H1 (cell line): ENCODE measurements at regions not wholly inside any gene's neighbourhood (a gene's known extent, or its start where the extent isn't known, plus 50 kb on each side); places are given as distances from the start of the nearest gene placed in this dataset.

ENCODE experiments used
- CTCF ChIA-PET: fragments of 300-600 bp; sonication (Branson Sonifier 250); formaldehyde crosslinking; loops from one replicate; lab custom pipeline; 2021; ENCODE audit not compliant: partially characterized antibody; lab: Charles Lee
- POLR2A ChIA-PET: fragments of 300-600 bp; sonication (Branson Sonifier 250); formaldehyde crosslinking; loops from one replicate; lab custom pipeline; 2021; ENCODE audit warnings: inconsistent platforms; ENCODE audit not compliant: partially characterized antibody; lab: Charles Lee
- DNase-seq, 2 experiments: peaks; one replicate each; pipeline versions ENCODE4 v3.0.0 to v3.0.0-alpha.2; 2010 to 2022; ENCODE audit warnings: low spot score in 2 of 2, low read depth in 1 of 2, mixed read lengths in 1 of 2
- FAIRE-seq: peaks from 2 replicates; lab custom pipeline; 2011; peaks lifted over from hg19 to GRCh38; lab: Jason Lieb, UNC
- H2AFZ ChIP-seq: 2 replicates; pipeline ENCODE4 v1.8.1; 2012; ENCODE audit warnings: low read length, inconsistent platforms
- H2AK5ac ChIP-seq: 2 replicates; pipeline ENCODE4 v1.6.1; 2013; ENCODE audit warnings: low read depth, low read length
- H2BK120ac ChIP-seq: replicated peaks from 2 replicates; pipeline ENCODE3; 2013; ENCODE audit warnings: low read depth, low read length, inconsistent platforms
- H2BK12ac ChIP-seq: 2 replicates; pipeline ENCODE4 v1.6.1; 2013; ENCODE audit warnings: low read depth, low read length
- H2BK15ac ChIP-seq: 2 replicates; pipeline ENCODE4 v1.6.1; 2013; ENCODE audit warnings: low read length
- H2BK20ac ChIP-seq: 2 replicates; pipeline ENCODE4 v1.6.1; 2013; ENCODE audit warnings: low read length
- H2BK5ac ChIP-seq: 2 replicates; pipeline ENCODE4 v1.6.1; 2013; ENCODE audit warnings: low read depth, low read length
- H3K14ac ChIP-seq: 2 replicates; pipeline ENCODE4 v1.6.1; 2013; ENCODE audit warnings: inconsistent platforms; ENCODE audit not compliant: insufficient read length
- H3K18ac ChIP-seq: 2 replicates; pipeline ENCODE4 v1.6.1; 2013; ENCODE audit warnings: low read length; ENCODE audit errors: extremely low read depth
- H3K23ac ChIP-seq: 2 replicates; pipeline ENCODE4 v1.6.1; 2013; ENCODE audit warnings: inconsistent platforms; ENCODE audit not compliant: insufficient read length
- H3K23me2 ChIP-seq: 2 replicates; pipeline ENCODE4 v1.6.1; 2013; ENCODE audit warnings: low read depth, low read length
- H3K27ac ChIP-seq: 2 replicates; pipeline ENCODE4 v1.6.1; 2011; ENCODE audit warnings: low read depth, low read length, inconsistent platforms
- H3K27me3 ChIP-seq, 4 experiments: replicated peaks in 1 of 4; 1 replicate in 1 of 4; 2 replicates in 3 of 4; pipeline versions ENCODE4 v1.6.1 to v1.8.1; 2011 to 2013; ENCODE audit warnings: low read length in 3 of 4, mild to moderate bottlenecking in 3 of 4, inconsistent platforms in 2 of 4, mixed read lengths in 2 of 4, moderate library complexity in 1 of 4; ENCODE audit not compliant: control insufficient read depth in 3 of 4, insufficient read depth in 3 of 4; ENCODE audit errors: extremely low read depth in 1 of 4
- H3K36me3 ChIP-seq, 4 experiments: 2 replicates each; pipeline versions ENCODE4 v1.6.1 to v1.8.1; 2011 to 2013; ENCODE audit warnings: mild to moderate bottlenecking in 4 of 4, low read length in 3 of 4, moderate library complexity in 2 of 4, control low read depth in 1 of 4, inconsistent platforms in 1 of 4; ENCODE audit not compliant: insufficient read depth in 4 of 4, control insufficient read depth in 2 of 4
- H3K4ac ChIP-seq: replicated peaks from 2 replicates; pipeline ENCODE3; 2013; ENCODE audit warnings: low read length, low read depth, mixed read lengths, inconsistent platforms; ENCODE audit not compliant: insufficient read length
- H3K4me1 ChIP-seq, 4 experiments: replicated peaks in 1 of 4; 1 replicate in 1 of 4; 2 replicates in 3 of 4; pipeline versions ENCODE4 v1.6.1 to v1.8.1; 2011 to 2013; ENCODE audit warnings: low read length in 3 of 4, inconsistent platforms in 2 of 4, mixed read lengths in 1 of 4; ENCODE audit not compliant: insufficient read depth in 4 of 4, control insufficient read depth in 3 of 4
- H3K4me2 ChIP-seq, 2 experiments: 2 replicates each; pipeline versions ENCODE4 v1.6.1 to v1.8.1; 2011 to 2013; ENCODE audit warnings: low read depth in 2 of 2, low read length in 2 of 2, control low read depth in 1 of 2, inconsistent platforms in 1 of 2, mild to moderate bottlenecking in 1 of 2; ENCODE audit not compliant: insufficient read depth in 1 of 2
- H3K4me3 ChIP-seq, 4 experiments: fragments of 200-600, 300-600 bp in 1 of 4; sonication (generic), shearing (Covaris generic), sonication (Bioruptor Twin) in 1 of 4; 2 replicates each; pipeline versions ENCODE4 v1.5.1 to v1.8.1; 2011 to 2016; ENCODE audit warnings: low read length in 4 of 4, low read depth in 3 of 4, control low read depth in 2 of 4, inconsistent platforms in 2 of 4, mild to moderate bottlenecking in 2 of 4, mixed read lengths in 1 of 4, moderate library complexity in 1 of 4; ENCODE audit not compliant: insufficient read depth in 2 of 4; ENCODE audit errors: extremely low read depth in 1 of 4
- H3K56ac ChIP-seq: replicated peaks from 2 replicates; pipeline ENCODE3; 2013; ENCODE audit warnings: low read depth, mild to moderate bottlenecking, mixed read lengths, low read length, inconsistent platforms; ENCODE audit not compliant: insufficient read length
- H3K79me1 ChIP-seq: 2 replicates; pipeline ENCODE4 v1.6.1; 2013; ENCODE audit warnings: low read depth, low read length, control low read depth
- H3K79me2 ChIP-seq, 2 experiments: 2 replicates each; pipeline versions ENCODE4 v1.6.1 to v1.8.1; 2012 to 2013; ENCODE audit warnings: low read length in 2 of 2, mild to moderate bottlenecking in 2 of 2, inconsistent platforms in 1 of 2; ENCODE audit not compliant: insufficient read depth in 2 of 2, control insufficient read depth in 1 of 2
- H3K9ac ChIP-seq, 4 experiments: replicated peaks in 1 of 4; 1 replicate in 1 of 4; 2 replicates in 3 of 4; pipeline versions ENCODE4 v1.6.1 to v1.8.1; 2011 to 2013; ENCODE audit warnings: low read depth in 3 of 4, low read length in 3 of 4, control low read depth in 2 of 4, mild to moderate bottlenecking in 2 of 4, moderate library complexity in 2 of 4, inconsistent platforms in 1 of 4; ENCODE audit errors: extremely low read depth in 1 of 4
- H3K9me3 ChIP-seq, 2 experiments: 2 replicates each; pipeline versions ENCODE4 v1.6.1 to v1.8.1; 2012 to 2013; ENCODE audit warnings: mild to moderate bottlenecking in 2 of 2, moderate library complexity in 2 of 2, control low read depth in 1 of 2, inconsistent platforms in 1 of 2, low read depth in 1 of 2, low read length in 1 of 2, mixed read lengths in 1 of 2; ENCODE audit not compliant: insufficient read depth in 2 of 2
- H4K20me1 ChIP-seq, 2 experiments: replicated peaks in 1 of 2; 2 replicates each; pipeline versions ENCODE3 to v1.8.1; 2011 to 2013; ENCODE audit warnings: inconsistent platforms in 2 of 2, low read length in 2 of 2, mild to moderate bottlenecking in 1 of 2; ENCODE audit not compliant: insufficient read depth in 2 of 2, control insufficient read depth in 1 of 2
- H4K5ac ChIP-seq: 2 replicates; pipeline ENCODE4 v1.6.1; 2013; ENCODE audit warnings: low read length, low read depth, mixed read lengths, inconsistent platforms; ENCODE audit not compliant: insufficient read length
- H4K8ac ChIP-seq: 2 replicates; pipeline ENCODE4 v1.8.0; 2013; ENCODE audit warnings: mild to moderate bottlenecking, moderate library complexity, low read length, inconsistent platforms; ENCODE audit not compliant: insufficient read depth; ENCODE audit errors: extremely low read depth
- H4K91ac ChIP-seq: replicated peaks from 2 replicates; pipeline ENCODE3; 2013; ENCODE audit warnings: low read length, mixed read lengths, inconsistent platforms; ENCODE audit not compliant: insufficient read length
- CTBP2 ChIP-seq: IDR thresholded peaks from 2 replicates; pipeline ENCODE4 v1.7.0; 2011; ENCODE audit warnings: borderline replicate concordance, mild to moderate bottlenecking, moderate library complexity, mixed read lengths, low read length; ENCODE audit not compliant: insufficient read depth, insufficient read length
- WGBS, 2 experiments: shearing (Covaris generic) in 1 of 2; methylation state at CpG; one replicate each; pipeline versions ENCODE4 v1.1.6 to v1.1.7; 2013 to 2015; ENCODE audit warnings: low lambda C conversion rate in 2 of 2, mixed read lengths in 2 of 2, inconsistent platforms in 1 of 2, low coverage in 1 of 2, missing lambda C conversion rate in 1 of 2; ENCODE audit not compliant: insufficient replicate concordance in 2 of 2, insufficient coverage in 1 of 2, insufficient read length in 1 of 2; ENCODE audit errors: extremely low coverage in 1 of 2, missing lambda C conversion rate in 1 of 2; 5-methylcytosine and 5-hydroxymethylcytosine counted together

GRCh38 chr5:109575506-109575905 lies 114.2 kb upstream of the MAN2A1 start:
- 97% methylated on average over 2 of the region's 2 CpGs; no CpG with 5 or more reads in 1 of the 2 experiments for WGBS, 2 experiments
- no peak for TF ChIP-seq CTBP2

More at GRCh38 chr5:109575506-109575905, 114.2 kb upstream of the MAN2A1 start:
- H2AFZ ChIP-seq, result no peak overlapping the region
- no peak overlapping the region for H3K9ac ChIP-seq
- POLR2A ChIA-PET, result no interaction called here
- peaks cover 0 to 4% of the 10 kb centered on the region in 2 experiments; a peak in 1 of 4 replicates for H3K9me3 ChIP-seq
- no peak overlapping the region for H3K4ac ChIP-seq
- DNase-seq (no peak), FAIRE-seq (no peak)
- no peak overlapping the region for H3K4me3 ChIP-seq
- H3K4me2 ChIP-seq, result no peak overlapping the region
- H4K91ac ChIP-seq, result no peak overlapping the region
- no peak overlapping the region for H2BK20ac ChIP-seq
- no peak overlapping the region for H2BK12ac ChIP-seq
- no peak overlapping the region for H2BK5ac ChIP-seq
- H2AK5ac ChIP-seq, result no peak overlapping the region
- H3K36me3 ChIP-seq, result no peaks in the 10 kb centered on the region
- H4K5ac ChIP-seq, result no peak overlapping the region
- CTCF ChIA-PET, result interaction anchor here (1.4 kb wide), 1 partner anchor 17 kb away, joined by 4 read pairs; no protein-coding TSS in a partner anchor
- H4K8ac ChIP-seq, result no peak overlapping the region
- no peaks in the 10 kb centered on the region for H3K4me1 ChIP-seq
- H3K79me2 ChIP-seq, result no peaks in the 10 kb centered on the region
- no peak overlapping the region for H3K18ac ChIP-seq
- no peaks in the 10 kb centered on the region for H3K23me2 ChIP-seq
- no peaks in the 10 kb centered on the region for H3K27me3 ChIP-seq
- no peaks in the 10 kb centered on the region for H4K20me1 ChIP-seq
- H3K27ac ChIP-seq, result no peak overlapping the region
- H3K56ac ChIP-seq, result no peak overlapping the region
- no peak overlapping the region for H3K23ac ChIP-seq
- H2BK120ac ChIP-seq, result no peak overlapping the region
- H3K79me1 ChIP-seq, result no peaks in the 10 kb centered on the region
- H3K14ac ChIP-seq, result no peak overlapping the region
- H2BK15ac ChIP-seq, result no peak overlapping the region
